HG02943 (cell line): ENCODE measurements at regions not wholly inside any gene's neighbourhood (a gene's known extent, or its start where the extent isn't known, plus 50 kb on each side); places are given as distances from the start of the nearest gene placed in this dataset.
"Not testable (repeated sequence)": the region's sequence is repeated elsewhere in the genome, so short reads cannot be mapped to it uniquely, and the experiment has no call there.

Experiments
- ATAC-seq: cut with Tn5 transposase; IDR thresholded peaks from one replicate; pipeline ENCODE4 v1.9.1; 2021; ENCODE audit warnings: mild to moderate bottlenecking, low read depth, moderate library complexity; ENCODE audit not compliant: unreplicated experiment

DNA sequence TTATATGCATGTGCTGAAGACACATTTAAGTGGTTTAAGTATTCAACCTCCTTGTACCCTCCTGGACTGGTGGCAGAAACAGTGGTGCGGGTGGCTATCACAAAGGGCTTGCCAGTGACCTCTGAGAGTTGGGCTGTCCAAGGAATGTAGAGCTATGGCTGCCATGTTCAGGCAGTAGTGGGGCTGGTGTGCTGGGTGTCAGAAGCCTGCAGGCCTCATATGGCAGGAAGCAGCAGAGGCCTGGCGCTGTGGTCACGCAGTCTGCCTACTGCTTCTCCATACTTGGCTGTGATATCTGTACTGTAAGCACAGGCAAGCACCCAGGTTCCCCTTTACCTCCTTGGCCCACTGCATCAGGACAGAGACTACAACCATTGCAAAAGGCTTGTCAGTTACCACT, 870.0 kb downstream of the LRRIQ3 start:
- no peak for ATAC-seq

DNA sequence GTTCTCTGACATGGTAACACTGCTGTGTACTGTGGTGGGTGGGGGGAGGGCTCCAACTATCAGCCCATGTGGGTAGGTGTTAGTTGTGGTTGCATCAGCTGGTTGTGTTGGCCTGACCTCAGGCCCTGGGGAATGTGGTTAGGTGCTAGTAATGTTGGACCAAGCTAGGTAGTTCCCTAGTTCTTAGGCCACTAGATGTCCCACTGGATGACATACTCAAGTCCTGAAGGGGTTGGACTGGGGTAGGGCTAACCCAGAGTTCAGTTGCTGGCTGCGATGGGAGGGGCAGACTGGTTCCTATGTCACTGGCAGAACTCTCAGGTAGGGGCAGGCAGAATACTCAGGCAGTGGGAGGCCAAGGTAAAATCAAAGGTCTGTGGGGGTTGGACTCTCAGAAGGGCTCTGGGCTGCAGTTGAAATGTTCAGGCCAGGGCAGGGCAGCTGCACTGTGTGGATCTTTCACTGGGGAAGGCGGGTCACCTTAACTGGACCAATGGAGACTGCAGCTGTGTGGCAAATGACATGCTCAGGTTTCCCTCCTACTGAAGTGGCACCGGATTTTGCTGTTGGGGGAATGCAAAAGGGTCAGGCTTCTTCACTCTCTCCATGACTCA, 870.7 kb downstream of the LRRIQ3 start:
- ATAC-seq, result no peak

DNA sequence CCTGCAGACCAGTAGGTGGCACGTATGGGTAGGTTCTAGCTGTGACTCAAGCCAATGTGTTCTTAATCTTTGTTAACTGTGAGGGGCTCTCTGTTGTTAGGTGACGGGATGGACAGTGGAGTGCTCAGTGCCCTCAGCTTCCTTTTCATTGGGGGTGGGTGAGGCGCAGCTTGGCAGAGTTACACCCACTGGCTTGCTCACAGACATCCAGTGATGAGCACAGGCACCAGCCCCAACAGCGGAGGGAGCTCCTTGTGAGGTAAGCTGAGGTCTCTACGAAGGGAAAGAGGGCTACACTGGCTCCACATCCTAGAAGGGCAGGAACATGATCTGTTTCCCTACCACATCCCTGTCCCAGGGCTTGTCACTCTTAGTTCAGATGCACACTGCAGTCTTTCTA, 871.3 kb downstream of the LRRIQ3 start:
- ATAC-seq, result no peak

DNA sequence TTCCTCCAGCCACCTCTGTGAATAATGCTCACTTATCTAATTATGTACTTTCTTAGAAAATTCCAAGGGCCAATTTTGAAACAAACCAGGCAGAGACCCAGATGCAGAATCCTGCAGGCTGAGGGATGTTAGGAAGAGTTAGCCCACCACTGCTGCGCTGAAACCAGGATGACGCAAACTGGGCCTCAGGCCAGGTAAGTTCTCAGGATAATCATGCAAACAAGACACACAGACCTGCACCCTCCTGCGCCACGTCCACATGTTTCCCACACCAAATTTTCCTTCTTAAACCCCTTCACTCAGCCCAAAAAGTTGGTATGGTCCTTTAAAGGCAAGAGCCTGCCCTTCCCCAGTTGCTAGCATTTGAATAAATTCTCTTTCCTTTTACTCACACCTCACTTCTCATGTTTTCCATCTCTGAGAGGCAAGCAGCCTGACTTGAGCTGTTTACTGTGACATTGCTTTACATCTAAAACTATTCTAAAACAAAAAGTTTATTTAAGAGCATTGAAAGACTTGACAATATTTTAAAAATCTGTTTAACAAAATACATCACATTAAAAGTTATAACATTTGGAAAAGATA, 887.1 kb downstream of the LRRIQ3 start:
- ATAC-seq, result no peak

DNA sequence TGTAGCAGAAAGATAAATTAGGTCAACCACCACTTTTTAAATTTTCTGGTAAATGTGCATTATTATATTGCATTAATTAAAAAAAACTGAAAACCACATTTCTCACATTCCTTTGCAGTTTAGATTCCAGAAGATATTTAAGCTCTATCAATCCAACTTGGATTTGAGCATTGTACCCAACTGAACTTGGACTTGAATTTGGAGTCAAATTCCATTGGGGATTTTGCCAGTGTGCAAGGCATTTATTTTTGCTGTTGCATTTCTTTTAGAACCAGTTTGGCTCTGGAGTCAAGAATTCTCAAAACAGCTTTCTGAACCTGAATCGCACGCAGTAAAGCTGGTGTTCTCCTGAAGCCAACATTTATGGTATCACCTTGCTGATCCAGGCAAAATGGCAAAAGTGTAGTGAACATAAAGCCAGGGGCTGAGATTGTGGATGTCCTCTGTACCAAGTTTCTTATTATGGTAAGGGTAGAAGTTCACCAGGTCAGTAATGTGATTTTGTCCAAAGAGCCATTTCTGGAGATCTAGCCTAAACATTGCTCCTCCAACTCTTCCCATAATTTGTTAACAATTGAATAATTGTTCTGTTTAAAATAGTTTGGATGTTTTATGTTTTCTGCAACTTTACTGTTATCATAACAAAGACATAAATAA, 890.9 kb downstream of the LRRIQ3 start:
- ATAC-seq, result no peak

DNA sequence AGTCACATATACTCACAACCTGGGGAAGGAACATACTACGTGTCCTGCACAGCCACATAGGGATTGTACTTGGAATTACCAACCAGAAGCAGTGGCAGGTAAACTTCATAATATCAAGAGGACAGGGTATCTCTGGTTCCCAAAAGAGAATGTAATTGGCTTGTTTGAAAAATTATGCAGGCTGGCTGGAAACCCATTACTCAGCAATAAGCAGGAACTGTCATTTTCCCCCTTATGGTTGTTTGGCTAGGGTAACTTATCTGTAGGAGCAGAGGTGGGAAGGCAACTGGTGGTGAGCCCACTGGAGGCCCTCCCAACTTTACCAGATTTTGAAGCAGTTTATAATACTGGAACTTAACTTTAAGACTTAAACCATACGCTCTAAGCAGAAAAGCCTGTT, 924.1 kb downstream of the LRRIQ3 start:
- ATAC-seq, result no peak

DNA sequence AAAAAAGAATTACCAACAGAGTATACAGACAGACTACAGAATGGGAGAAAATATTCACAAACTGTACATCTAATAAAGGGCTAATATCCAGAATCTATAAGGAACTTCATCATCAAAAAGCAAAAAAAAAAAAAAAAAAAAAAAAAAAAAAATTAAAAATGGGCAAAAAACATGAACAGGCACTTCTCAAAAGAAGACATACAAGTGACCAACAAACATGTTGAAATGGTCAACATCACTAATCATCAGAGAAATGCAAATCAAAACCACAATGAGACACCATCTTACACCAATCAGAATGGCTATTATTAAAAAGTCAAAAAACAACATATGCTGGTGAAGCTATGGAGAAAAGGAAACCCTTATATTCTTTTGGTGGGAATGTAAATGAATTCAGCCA, 952.8 kb downstream of the LRRIQ3 start:
- not testable (repeated sequence) for ATAC-seq

DNA sequence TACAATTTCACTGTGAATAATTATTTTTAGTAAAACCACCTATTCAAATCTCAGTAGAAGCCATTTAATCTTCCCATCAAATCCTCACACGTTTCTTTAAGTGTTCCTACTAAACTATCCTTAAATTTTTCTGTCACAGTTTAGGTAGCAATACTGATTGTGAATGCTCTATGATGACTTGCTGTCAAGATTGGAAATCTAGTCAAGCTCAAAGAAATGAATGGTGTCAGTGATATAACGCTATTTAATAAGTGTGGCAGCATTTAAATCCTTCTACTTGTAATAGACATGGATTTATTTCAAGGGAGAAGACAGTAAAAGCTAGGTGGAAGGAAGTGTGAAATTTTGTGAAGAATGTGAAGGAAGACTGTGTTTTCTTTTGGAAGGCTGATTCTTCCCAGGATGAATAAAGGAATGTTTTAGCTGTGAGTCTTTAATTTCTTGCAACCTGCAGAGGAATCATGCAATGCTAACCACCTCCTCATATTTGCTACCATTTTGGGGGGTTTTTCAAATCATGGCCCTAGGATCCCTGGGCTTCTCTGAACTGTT, 936.7 kb upstream of the NEGR1 start:
- ATAC-seq, result no peak

DNA sequence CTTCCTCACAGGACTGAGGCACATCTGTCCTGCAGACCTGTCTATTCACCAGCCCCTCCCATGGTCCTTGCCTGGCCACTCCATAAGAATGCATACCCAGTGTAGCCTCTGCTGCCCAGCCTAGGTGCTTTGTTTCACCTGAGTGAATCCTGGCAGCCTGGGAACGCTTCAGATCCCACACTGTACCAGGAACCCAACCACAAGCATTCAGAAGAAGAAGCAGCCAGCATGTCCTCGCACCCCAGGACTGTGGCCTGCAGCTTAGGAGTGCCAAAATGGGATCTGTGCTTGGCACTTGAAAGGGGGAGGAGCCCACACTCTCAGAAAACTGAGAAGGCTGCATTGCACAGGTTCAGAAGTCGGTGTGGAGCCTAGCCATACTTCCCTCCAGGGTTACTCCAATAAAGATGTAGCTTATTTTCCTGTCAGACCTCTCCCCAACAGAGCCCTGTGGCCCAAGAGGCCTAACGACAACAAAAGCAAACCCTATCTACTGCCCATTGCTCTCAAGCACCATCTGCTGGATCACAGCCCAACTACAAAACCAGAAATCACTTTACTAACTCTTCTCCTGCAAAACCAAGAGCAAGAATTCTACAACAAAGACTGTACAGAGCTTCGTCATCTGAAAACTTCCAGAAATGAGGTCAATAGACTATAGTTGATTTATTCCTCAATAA, 923.1 kb upstream of the NEGR1 start:
- no peak for ATAC-seq

DNA sequence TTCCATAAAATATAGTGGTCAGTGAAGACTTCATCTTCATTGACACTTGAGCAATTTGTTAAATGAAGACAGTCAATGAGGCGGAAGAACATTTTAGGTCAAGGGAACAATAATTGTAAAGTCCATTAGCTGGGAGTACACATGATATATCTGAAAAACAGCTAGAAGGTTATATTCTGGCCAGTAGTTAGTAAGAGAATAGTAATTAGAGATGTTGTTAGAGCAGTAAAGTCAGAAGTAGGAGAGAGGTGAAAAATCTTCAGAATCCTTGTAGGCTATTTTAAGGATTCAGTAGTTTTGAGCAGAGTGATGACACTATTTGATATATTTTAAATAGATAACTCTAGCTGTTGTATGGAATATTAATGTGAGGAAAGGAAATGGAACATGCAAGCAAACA, 915.6 kb upstream of the NEGR1 start:
- no peak for ATAC-seq

DNA sequence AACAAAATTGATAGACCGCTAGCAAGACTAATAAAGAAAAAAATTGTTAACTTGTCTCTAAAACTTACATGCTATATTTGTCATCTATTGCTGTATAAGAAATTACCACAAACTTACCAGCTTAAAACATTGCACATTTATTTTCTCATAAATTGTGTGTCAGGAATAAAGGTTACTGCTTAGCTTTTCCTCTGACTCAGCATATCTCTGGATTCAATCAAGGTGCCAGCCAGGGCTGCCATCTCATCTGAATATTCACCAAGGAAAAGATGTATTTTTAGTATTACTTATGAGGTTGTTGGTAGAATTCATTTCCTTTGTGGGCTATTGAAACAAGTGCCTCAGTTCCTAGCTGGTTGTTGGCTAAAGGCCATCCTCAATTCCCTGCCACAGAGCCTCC, 912.6 kb upstream of the NEGR1 start:
- ATAC-seq, result no peak

DNA sequence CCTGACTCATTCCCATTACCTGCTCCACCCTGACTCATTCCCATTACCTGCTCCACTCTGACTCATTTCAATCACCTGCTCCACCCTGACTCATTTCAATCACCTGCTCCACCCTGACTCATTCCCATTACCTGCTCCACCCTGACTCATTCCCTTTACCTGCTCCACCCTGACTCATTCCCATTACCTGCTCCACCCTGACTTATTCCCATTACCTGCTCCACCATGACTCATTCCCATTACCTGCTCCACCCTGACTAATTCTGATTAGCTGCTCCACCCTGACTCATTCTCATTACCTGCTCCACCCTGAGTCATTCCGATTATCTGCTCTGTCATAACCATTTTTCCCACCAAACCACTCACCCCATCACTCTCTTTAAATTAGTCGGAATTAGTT, 901.2 kb upstream of the NEGR1 start:
- not testable (repeated sequence) for ATAC-seq

DNA sequence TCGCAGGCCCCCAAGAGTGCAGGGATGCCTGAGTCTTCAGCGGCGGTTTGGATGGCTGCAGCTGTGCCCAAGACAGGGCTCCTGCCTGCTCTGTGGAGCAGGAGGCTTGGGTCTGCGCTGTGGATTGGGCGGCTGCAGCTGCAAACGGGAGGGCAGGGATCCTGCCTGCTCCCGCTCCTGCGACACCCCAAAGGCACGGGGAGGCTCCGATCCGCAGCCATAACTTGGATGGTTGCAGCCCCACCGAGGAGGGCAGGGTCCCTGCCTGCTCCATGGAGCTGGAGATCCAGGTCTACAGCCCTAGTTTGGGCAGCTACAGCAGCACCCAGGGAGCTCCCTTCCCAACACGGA, 898.8 kb upstream of the NEGR1 start:
- no peak for ATAC-seq

DNA sequence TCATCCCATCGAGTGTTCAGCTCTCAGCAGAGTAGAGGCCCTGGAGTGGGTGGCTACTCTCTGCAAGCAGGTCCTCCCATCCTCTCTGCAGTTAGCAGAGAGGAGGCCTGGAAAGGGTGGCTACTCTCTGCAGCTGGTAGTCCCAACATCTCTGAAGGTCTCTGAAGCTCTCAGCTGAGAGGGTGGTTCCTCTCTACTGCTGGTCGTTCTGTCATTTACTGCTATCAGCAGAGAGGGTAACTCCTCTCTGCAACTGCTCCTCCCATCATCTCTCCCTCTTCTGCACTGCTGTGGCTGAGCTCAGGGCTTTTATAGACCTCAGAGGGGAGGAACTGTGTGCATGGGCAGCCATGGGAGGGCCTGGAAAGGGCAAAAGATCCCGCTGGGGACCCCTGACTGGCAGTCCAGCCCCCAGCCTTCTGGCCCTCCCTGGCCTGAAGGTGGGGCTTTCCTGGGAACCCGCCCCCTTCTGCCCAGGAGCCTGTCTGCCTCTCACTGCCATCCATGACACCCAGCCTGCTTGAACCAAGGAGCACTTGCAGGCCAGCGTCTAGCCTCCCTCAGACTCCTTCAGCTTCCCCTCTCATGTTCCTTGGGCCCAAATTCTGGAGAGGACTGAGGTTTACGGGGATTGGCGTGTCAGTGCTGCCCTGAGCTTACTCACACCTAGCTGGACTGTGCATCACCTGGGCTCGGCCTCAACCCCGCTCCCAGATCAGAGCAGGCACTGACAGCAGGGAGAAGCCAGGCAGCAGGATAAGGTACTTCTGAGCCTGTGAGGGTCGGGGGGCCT, 898.3 kb upstream of the NEGR1 start:
- ATAC-seq, result no peak

DNA sequence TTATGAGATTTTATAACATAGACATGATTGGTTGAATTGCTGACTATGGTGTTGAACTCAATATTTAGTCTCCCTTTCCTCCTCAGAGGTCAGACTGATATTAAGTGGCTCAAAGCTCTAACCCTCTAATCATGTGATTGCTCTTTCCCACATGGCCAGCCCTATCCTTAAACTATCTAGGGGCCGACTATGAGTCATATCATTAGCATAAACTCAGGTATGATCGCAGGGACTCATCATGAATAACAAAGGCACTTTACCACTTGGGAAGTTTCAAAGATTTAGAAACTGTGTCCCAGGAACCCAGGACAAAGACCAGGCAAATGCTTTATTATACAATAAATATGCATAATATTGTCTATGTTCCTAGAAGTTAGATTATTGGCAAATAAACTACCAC, 894.6 kb upstream of the NEGR1 start:
- no peak for ATAC-seq

DNA sequence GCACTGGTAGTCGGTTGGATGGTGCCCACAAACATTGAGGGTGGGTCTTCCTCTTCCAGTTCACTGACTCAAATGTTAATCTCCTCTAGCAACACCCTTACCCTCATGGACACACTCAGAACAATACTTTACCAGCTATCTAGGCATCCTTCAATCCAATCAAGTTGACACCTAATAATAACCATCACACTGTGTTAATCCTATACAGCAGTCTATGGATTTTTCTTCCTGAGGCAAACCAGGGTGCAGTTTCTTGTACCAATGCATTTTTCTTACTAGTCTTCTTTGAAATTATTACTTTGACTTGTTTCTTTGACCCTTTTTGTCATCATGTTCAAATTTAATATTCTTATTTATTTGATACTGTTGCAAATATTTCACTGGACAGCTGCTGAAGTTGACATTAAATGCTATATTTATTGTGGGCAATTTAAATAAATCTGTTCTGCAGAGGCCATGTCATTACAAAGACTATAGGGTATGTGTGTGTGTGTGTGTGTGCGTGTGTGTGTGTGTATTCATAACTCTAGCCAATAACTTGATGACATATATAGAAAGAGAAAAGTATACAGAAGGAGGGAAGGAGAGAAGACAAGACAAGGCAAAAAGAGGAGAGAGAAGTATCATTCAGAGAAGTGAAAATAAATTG, 884.8 kb upstream of the NEGR1 start:
- ATAC-seq, result no peak

DNA sequence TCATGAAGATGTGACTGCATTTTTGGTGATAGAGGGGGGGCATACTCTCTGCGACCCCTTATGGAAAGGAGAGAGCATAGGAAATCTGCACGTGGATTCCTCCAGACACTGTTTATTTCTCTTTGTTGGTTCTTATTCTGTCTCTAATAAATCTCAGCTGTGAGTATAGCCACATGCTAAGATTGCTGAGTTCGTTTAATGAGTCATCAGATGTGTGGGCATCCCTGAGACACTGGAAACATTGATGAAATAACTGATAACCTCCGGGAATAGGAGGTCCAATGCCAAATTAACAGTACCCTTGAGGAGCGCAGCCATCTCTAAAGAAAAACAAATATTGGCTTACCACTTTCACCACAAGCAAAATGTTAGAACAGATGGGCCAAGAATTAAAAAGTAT, 880.2 kb upstream of the NEGR1 start:
- ATAC-seq, result no peak

DNA sequence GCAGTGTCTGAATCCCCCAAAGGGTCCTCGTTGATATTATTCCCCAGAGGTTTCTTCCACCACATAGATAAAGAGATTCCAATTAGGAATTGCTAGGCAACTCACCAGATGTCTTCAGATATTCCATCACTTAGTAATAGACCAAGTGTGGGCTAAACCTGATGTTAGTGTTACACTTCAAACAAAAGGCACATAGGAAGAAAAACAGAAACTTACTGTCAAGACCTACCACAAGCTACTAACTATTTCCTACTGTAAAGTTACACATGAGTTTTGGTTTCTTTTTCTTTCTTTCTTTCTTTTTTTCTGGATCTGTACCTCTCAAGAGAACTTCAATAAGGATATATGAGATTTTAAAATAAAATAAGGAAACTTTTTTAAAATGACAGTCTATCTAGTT, 879.1 kb upstream of the NEGR1 start:
- no peak for ATAC-seq

DNA sequence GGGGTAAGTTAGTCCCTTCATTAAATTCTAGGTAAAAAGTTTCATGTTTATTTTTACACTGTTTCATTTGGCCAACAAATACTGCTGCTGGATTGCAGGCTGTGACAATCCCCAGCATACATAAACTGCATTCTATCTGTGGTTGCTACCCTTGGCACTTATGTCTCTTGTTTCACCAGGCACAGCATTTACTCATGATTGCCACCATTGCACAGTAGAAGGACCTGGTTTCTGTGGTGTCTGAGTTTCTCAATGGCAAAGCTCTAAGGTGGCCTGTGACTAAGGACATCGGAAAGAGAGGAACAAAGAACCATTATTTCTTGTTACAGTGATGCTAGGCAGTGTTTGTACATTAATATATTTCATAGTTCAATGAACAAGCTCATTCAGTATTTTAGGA, 878.4 kb upstream of the NEGR1 start:
- no peak for ATAC-seq

DNA sequence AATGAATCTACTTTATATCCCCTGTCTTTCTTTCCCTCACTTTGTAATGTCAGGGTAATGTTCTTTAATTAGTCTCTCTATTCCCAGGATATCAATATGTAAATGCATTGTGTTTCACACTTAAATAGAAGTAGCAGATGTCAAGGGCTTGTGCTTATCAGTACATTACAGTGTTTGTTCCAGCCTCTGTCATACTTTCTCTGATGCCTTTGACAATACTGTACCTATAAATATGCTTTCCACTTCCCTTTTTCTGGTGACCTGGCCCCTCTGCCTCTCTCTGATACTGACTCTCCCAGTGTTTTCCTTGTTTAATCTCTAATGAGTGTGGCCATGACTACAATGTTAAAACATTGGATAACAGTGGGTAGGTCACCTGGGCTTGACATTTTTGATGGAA, 862.0 kb upstream of the NEGR1 start:
- ATAC-seq, result no peak
